ENCODE measurements at regions not wholly inside any gene's neighbourhood (a gene's known extent, or its start where the extent isn't known, plus 50 kb on each side); places are given as distances from the start of the nearest gene placed in this dataset.

- dilution Hi-C loops (cut with MboI; ENCODE audit: extremely low pct_ligation_motif_present, low sequenced_read_pairs): no loop called here
- Histone ChIP-seq H3K4me2 (ENCODE audit: insufficient read depth, low read length) (no peak overlapping the region), H3K79me2 (ENCODE audit: control insufficient read depth, insufficient read depth, low read length) (no peaks in the 10 kb centered on the region), H3K9me3 (replicated peaks; ENCODE audit: control insufficient read depth, insufficient read depth, low read length) (no peaks in the 10 kb centered on the region), H3K9ac (replicated peaks; ENCODE audit: extremely low read depth, insufficient read depth, low read length) (no peak overlapping the region), H4K20me1 (replicated peaks; ENCODE audit: control insufficient read depth, extremely low read depth, insufficient read depth, low read length) (no peaks in the 10 kb centered on the region), H3K4me1 (ENCODE audit: control insufficient read depth, extremely low read depth, insufficient read depth, low read length) (peaks cover 13% of the 10 kb centered on the region), H3K27me3 (ENCODE audit: control insufficient read depth in 2 of 2, insufficient read depth in 2 of 2, low read length in 2 of 2) (no peaks in the 10 kb centered on the region), H2AFZ (ENCODE audit: low read depth, low read length) (no peak overlapping the region), H3K36me3 (ENCODE audit: control insufficient read depth in 2 of 2, extremely low read depth in 1 of 2, insufficient read depth in 2 of 2, low read length in 2 of 2) (no peaks in the 10 kb centered on the region), H3K4me3 (replicated peaks in 1 of 3; ENCODE audit: insufficient read depth in 1 of 3, low read depth in 1 of 3, low read length in 3 of 3) (no peak overlapping the region), H3K9me1 (replicated peaks; ENCODE audit: control insufficient read depth, extremely low read depth, insufficient read depth, low read length) (no peaks in the 10 kb centered on the region), H3K27ac (ENCODE audit: insufficient read depth, low read depth, low read length) (no peak overlapping the region)
- TF ChIP-seq GATA2 (IDR thresholded peaks at IDR 0.05; ENCODE audit: insufficient read depth, insufficient read length, low read depth, low read length) (no peak), POLR2A (IDR thresholded peaks at IDR 0.05; ENCODE audit: low read depth, low read length) (no peak), JUN (IDR thresholded peaks at IDR 0.05; ENCODE audit: borderline replicate concordance, insufficient read depth, insufficient read length, low read depth) (no peak), MAX (IDR thresholded peaks at IDR 0.05; ENCODE audit: insufficient read depth, insufficient read length) (no peak), MYC (IDR thresholded peaks at IDR 0.05; ENCODE audit: low read depth, low read length) (no peak), FOS (IDR thresholded peaks at IDR 0.05; ENCODE audit: borderline replicate concordance, insufficient read depth, low read length) (no peak), POLR2AphosphoS5 (IDR thresholded peaks at IDR 0.05; ENCODE audit: insufficient read depth, low read depth, low read length) (no peak), EZH2 (IDR thresholded peaks at IDR 0.05; ENCODE audit: borderline replicate concordance, low read depth, low read length, severe bottlenecking) (no peak), CTCF (IDR thresholded peaks at IDR 0.05; ENCODE audit: extremely low read depth in 1 of 2, insufficient read depth in 1 of 2, low read depth in 1 of 2, low read length in 2 of 2) (no peak)
- ChIA-PET POLR2A (no interaction called here), CTCF (interaction anchor here (1.1 kb wide), 1 partner anchor 169 kb away, joined by 3 read pairs; no protein-coding TSS in a partner anchor)
- intact Hi-C loops (cut with micrococcal nuclease): no loop called here
- DNase-seq (ENCODE audit: low read depth, low spot score) (no peak), FAIRE-seq (no peak)
- BruUV-seq (replicated peaks): no TSS peak
Measured at GRCh38 chr13:80462037-80462436, 121.1 kb upstream of the SPRY2 start.

Data from endothelial cell of umbilical vein (primary cell).